Astrocyte (in vitro differentiated cells and primary cell): ENCODE measurements at regions not wholly inside any gene's neighbourhood (a gene's known extent, or its start where the extent isn't known, plus 50 kb on each side); places are given as distances from the start of the nearest gene placed in this dataset.

Experiments
- DNase-seq: peaks from one replicate; pipeline ENCODE4 v3.0.0-alpha.2; 2010; ENCODE audit warnings: low read depth
- FAIRE-seq: peaks from 2 replicates; lab custom pipeline; 2011; peaks lifted over from hg19 to GRCh38; lab: Jason Lieb, UNC
- H2AFZ ChIP-seq: 2 replicates; pipeline ENCODE4 v1.6.0; 2012; ENCODE audit warnings: low read depth, low read length, inconsistent platforms
- H3K27ac ChIP-seq: 2 replicates; pipeline ENCODE4 v1.5.1; 2011; ENCODE audit warnings: low read depth, low read length, inconsistent platforms
- H3K27me3 ChIP-seq: 2 replicates; pipeline ENCODE4 v1.6.0; 2011; ENCODE audit warnings: low read length, inconsistent platforms; ENCODE audit not compliant: insufficient read depth
- H3K36me3 ChIP-seq: 2 replicates; pipeline ENCODE4 v1.5.1; 2011; ENCODE audit warnings: low read length, inconsistent platforms; ENCODE audit not compliant: insufficient read depth
- H3K4me1 ChIP-seq: 2 replicates; pipeline ENCODE4 v1.5.1; 2011; ENCODE audit warnings: low read length, inconsistent platforms; ENCODE audit not compliant: insufficient read depth
- H3K4me2 ChIP-seq: 2 replicates; pipeline ENCODE4 v1.6.0; 2012; ENCODE audit warnings: low read length, inconsistent platforms
- H3K4me3 ChIP-seq: 2 replicates; pipeline ENCODE4 v1.5.1; 2011; ENCODE audit warnings: low read depth, mild to moderate bottlenecking, low read length, inconsistent platforms; ENCODE audit not compliant: insufficient read depth
- H3K79me2 ChIP-seq: 2 replicates; pipeline ENCODE4 v1.6.0; 2012; ENCODE audit warnings: mild to moderate bottlenecking, low read length, inconsistent platforms; ENCODE audit not compliant: insufficient read depth
- H3K9ac ChIP-seq: 2 replicates; pipeline ENCODE4 v1.6.0; 2012; ENCODE audit warnings: mild to moderate bottlenecking, low read length, inconsistent platforms
- H3K9me3 ChIP-seq: 2 replicates; pipeline ENCODE4 v1.5.1; 2012; ENCODE audit warnings: low read depth, mild to moderate bottlenecking, low read length, inconsistent platforms; ENCODE audit not compliant: insufficient read depth
- H4K20me1 ChIP-seq: 2 replicates; pipeline ENCODE4 v1.6.0; 2012; ENCODE audit warnings: low read length, inconsistent platforms; ENCODE audit not compliant: insufficient read depth
- H3K27ac Mint-ChIP-seq: one replicate; pipeline ENCODE4 v1.8.0; 2021; ENCODE audit warnings: mild to moderate bottlenecking, mixed read lengths; ENCODE audit not compliant: unreplicated experiment
- H3K27me3 Mint-ChIP-seq: one replicate; pipeline ENCODE4 v1.8.0; 2021; ENCODE audit warnings: low read depth, mixed read lengths; ENCODE audit not compliant: unreplicated experiment
- H3K36me3 Mint-ChIP-seq: one replicate; pipeline ENCODE4 v1.8.0; 2021; ENCODE audit warnings: low read depth, mixed read lengths; ENCODE audit not compliant: unreplicated experiment
- H3K4me1 Mint-ChIP-seq: one replicate; pipeline ENCODE4 v1.8.0; 2021; ENCODE audit warnings: low read depth, mixed read lengths; ENCODE audit not compliant: unreplicated experiment
- H3K4me3 Mint-ChIP-seq: one replicate; pipeline ENCODE4 v1.8.0; 2021; ENCODE audit warnings: mild to moderate bottlenecking, moderate library complexity, mixed read lengths; ENCODE audit not compliant: unreplicated experiment
- H3K9me3 Mint-ChIP-seq: one replicate; pipeline ENCODE4 v1.8.0; 2021; ENCODE audit warnings: mild to moderate bottlenecking, mixed read lengths; ENCODE audit not compliant: unreplicated experiment
- CTCF ChIP-seq: IDR thresholded peaks from 2 replicates; pipeline ENCODE4 v1.5.1; 2011; ENCODE audit warnings: low read depth, mild to moderate bottlenecking, inconsistent platforms, low read length, moderate library complexity; ENCODE audit not compliant: insufficient read depth
- EZH2 ChIP-seq: IDR thresholded peaks from 2 replicates; pipeline ENCODE4 v1.6.1; 2012; ENCODE audit warnings: mild to moderate bottlenecking, low read length, inconsistent platforms; ENCODE audit not compliant: insufficient read depth

GRCh38 chr2:19041434-19042041, 316.9 kb downstream of the OSR1 start:
- no peaks in the 10 kb centered on the region for H3K36me3 Mint-ChIP-seq
- TF ChIP-seq CTCF (no peak), EZH2 (no peak)
- no peaks in the 10 kb centered on the region for H3K79me2 ChIP-seq
- no peaks in the 10 kb centered on the region for H3K27me3 ChIP-seq
- no peaks in the 10 kb centered on the region for H3K27me3 Mint-ChIP-seq
- H3K4me3 ChIP-seq: no peak overlapping the region
- no peaks in the 10 kb centered on the region for H3K9me3 Mint-ChIP-seq
- DNase-seq (no peak), FAIRE-seq (no peak)
- no peaks in the 10 kb centered on the region for H4K20me1 ChIP-seq
- no peaks in the 10 kb centered on the region for H3K9me3 ChIP-seq
- H3K36me3 ChIP-seq: no peaks in the 10 kb centered on the region
- no peak overlapping the region for H3K4me2 ChIP-seq
- H2AFZ ChIP-seq: no peak overlapping the region
- H3K4me3 Mint-ChIP-seq: no peak overlapping the region
- no peak overlapping the region for H3K9ac ChIP-seq
- peaks cover 19% of the 10 kb centered on the region for H3K4me1 ChIP-seq
- peaks cover 19% of the 10 kb centered on the region for H3K4me1 Mint-ChIP-seq
- no peak overlapping the region for H3K27ac Mint-ChIP-seq
- no peak overlapping the region for H3K27ac ChIP-seq

- TF ChIP-seq EZH2 (no peak), CTCF (no peak)
- H3K27ac Mint-ChIP-seq: peak overlapping the region; percentile 77
- H3K4me3 Mint-ChIP-seq: no peak overlapping the region
- H3K4me1 ChIP-seq: peaks cover 24% of the 10 kb centered on the region
- FAIRE-seq: peak; percentile 96
- peaks cover 28% of the 10 kb centered on the region for H3K4me1 Mint-ChIP-seq
- no peaks in the 10 kb centered on the region for H3K27me3 ChIP-seq
- peak overlapping the region; percentile 57 for H3K27ac ChIP-seq
- H3K79me2 ChIP-seq: no peaks in the 10 kb centered on the region
- peak overlapping the region; percentile 73 for H3K4me2 ChIP-seq
- no peaks in the 10 kb centered on the region for H3K27me3 Mint-ChIP-seq
- H3K36me3 ChIP-seq: no peaks in the 10 kb centered on the region
- H3K36me3 Mint-ChIP-seq: no peaks in the 10 kb centered on the region
- H3K9me3 ChIP-seq: no peaks in the 10 kb centered on the region
- peak; percentile 90 for DNase-seq
- H2AFZ ChIP-seq: no peak overlapping the region
- no peaks in the 10 kb centered on the region for H3K9me3 Mint-ChIP-seq
- H3K9ac ChIP-seq: peak overlapping the region; percentile 9
- peak overlapping the region; percentile 19 for H3K4me3 ChIP-seq
- no peaks in the 10 kb centered on the region for H4K20me1 ChIP-seq
Observed at GRCh38 chr2:19038071-19039015, 320.1 kb downstream of the OSR1 start.
